ENCODE measurements at regions not wholly inside any gene's neighbourhood (a gene's known extent, or its start where the extent isn't known, plus 50 kb on each side); places are given as distances from the start of the nearest gene placed in this dataset.
A peak's percentile ranks its signal among the peaks of the same experiment; 100 is the strongest.

GRCh38 chr10:124225467-124226270 lies 132.3 kb upstream of the CHST15 start:
- DNase-seq, result peak; percentile 12

- no peak for DNase-seq
Observed at GRCh38 chr10:124225029-124225466, 131.7 kb upstream of the CHST15 start.

GRCh38 chr10:124224331-124225028 lies 131.1 kb upstream of the CHST15 start:
- no peak for DNase-seq

- DNase-seq, result no peak
Observed at GRCh38 chr10:124223711-124224085, 130.3 kb upstream of the CHST15 start.

GRCh38 chr10:124222988-124223710 lies 129.8 kb upstream of the CHST15 start:
- no peak for DNase-seq

GRCh38 chr10:124222318-124222987 lies 129.1 kb upstream of the CHST15 start:
- DNase-seq, result no peak

- no peak for DNase-seq
Observed at GRCh38 chr10:124221356-124222317, 128.2 kb upstream of the CHST15 start.

- DNase-seq, result no peak
Observed at GRCh38 chr10:124220971-124221355, 127.6 kb upstream of the CHST15 start.

- no peak for DNase-seq
Observed at GRCh38 chr10:124220547-124220946, 127.1 kb upstream of the CHST15 start.

GRCh38 chr10:124219655-124220054 lies 126.3 kb upstream of the CHST15 start:
- DNase-seq, result no peak

GRCh38 chr10:124219062-124219461 lies 125.7 kb upstream of the CHST15 start:
- no peak for DNase-seq

GRCh38 chr10:124217906-124218804 lies 124.8 kb upstream of the CHST15 start:
- DNase-seq, result no peak

- no peak for DNase-seq
Observed at GRCh38 chr10:124217031-124217430, 123.6 kb upstream of the CHST15 start.

- DNase-seq, result no peak
Observed at GRCh38 chr10:124214610-124215375, 121.4 kb upstream of the CHST15 start.

- DNase-seq, result no peak
Observed at GRCh38 chr10:124213899-124214510, 120.6 kb upstream of the CHST15 start.

- no peak for DNase-seq
Observed at GRCh38 chr10:124213471-124213870, 120.1 kb upstream of the CHST15 start.

- no peak for DNase-seq
Observed at GRCh38 chr10:124212702-124213101, 119.3 kb upstream of the CHST15 start.

- DNase-seq, result no peak
Observed at GRCh38 chr10:124211921-124212320, 118.5 kb upstream of the CHST15 start.

- no peak for DNase-seq
Observed at GRCh38 chr10:124210263-124210662, 116.9 kb upstream of the CHST15 start.

- DNase-seq, result no peak
Observed at GRCh38 chr10:124207391-124207790, 114.0 kb upstream of the CHST15 start.
